ENCODE measurements at regions not wholly inside any gene's neighbourhood (a gene's known extent, or its start where the extent isn't known, plus 50 kb on each side); places are given as distances from the start of the nearest gene placed in this dataset.

GRCh38 chr10:90604636-90605035 is 253.2 kb downstream of the HTR7 start:
- intact Hi-C loops (cut with DNase I) = no loop called here
- Histone ChIP-seq H3K4me1 (no peaks in the 10 kb centered on the region), H3K36me3 (no peaks in the 10 kb centered on the region), H3K4me3 (no peak overlapping the region), H3K27ac (no peak overlapping the region), H3K9me3 (no peaks in the 10 kb centered on the region), H3K27me3 (no peaks in the 10 kb centered on the region)
- TF ChIP-seq POLR2A (IDR thresholded peaks at IDR 0.05) = no peak
- no peak for TF ChIP-seq POLR2AphosphoS5 (IDR thresholded peaks at IDR 0.05)
- no peak for TF ChIP-seq CTCF (IDR thresholded peaks at IDR 0.05)
- no peak for TF ChIP-seq EP300 (IDR thresholded peaks at IDR 0.05)
- no peak for DNase-seq

GRCh38 chr10:90605506-90605905 is 252.3 kb downstream of the HTR7 start:
- DNase-seq = no peak
- no peaks in the 10 kb centered on the region for H3K36me3 ChIP-seq
- no peak for TF ChIP-seq EP300 (IDR thresholded peaks at IDR 0.05)
- no peak for TF ChIP-seq POLR2A (IDR thresholded peaks at IDR 0.05)
- TF ChIP-seq POLR2AphosphoS5 (IDR thresholded peaks at IDR 0.05) = no peak
- no peak for TF ChIP-seq CTCF (IDR thresholded peaks at IDR 0.05)
- intact Hi-C loops (cut with DNase I) = no loop called here
- H3K4me1 ChIP-seq = no peaks in the 10 kb centered on the region
- 45 to 67% methylated on average over 3 of the region's 3 CpGs for WGBS, 2 donors
- no peak overlapping the region for H3K4me3 ChIP-seq
- no peak overlapping the region for H3K27ac ChIP-seq
- H3K9me3 ChIP-seq = no peaks in the 10 kb centered on the region
- no peaks in the 10 kb centered on the region for H3K27me3 ChIP-seq

GRCh38 chr10:90612276-90612675 is 245.6 kb downstream of the HTR7 start:
- Histone ChIP-seq H3K36me3 (no peaks in the 10 kb centered on the region), H3K9me3 (no peaks in the 10 kb centered on the region), H3K27me3 (no peaks in the 10 kb centered on the region), H3K27ac (no peak overlapping the region), H3K4me3 (no peak overlapping the region), H3K4me1 (no peaks in the 10 kb centered on the region)
- TF ChIP-seq EP300 (IDR thresholded peaks at IDR 0.05) = no peak
- no peak for TF ChIP-seq POLR2AphosphoS5 (IDR thresholded peaks at IDR 0.05)
- no peak for TF ChIP-seq CTCF (IDR thresholded peaks at IDR 0.05)
- no peak for TF ChIP-seq POLR2A (IDR thresholded peaks at IDR 0.05)
- intact Hi-C loops (cut with DNase I) = no loop called here
- 66 to 69% methylated on average over 3 of the region's 3 CpGs for WGBS, 2 donors
- no peak for DNase-seq

- Histone ChIP-seq H3K4me1 (no peaks in the 10 kb centered on the region), H3K27me3 (no peaks in the 10 kb centered on the region), H3K4me3 (no peak overlapping the region), H3K36me3 (no peaks in the 10 kb centered on the region), H3K27ac (no peak overlapping the region), H3K9me3 (no peaks in the 10 kb centered on the region)
- intact Hi-C loops (cut with DNase I) = no loop called here
- TF ChIP-seq POLR2AphosphoS5 (IDR thresholded peaks at IDR 0.05) (no peak), EP300 (IDR thresholded peaks at IDR 0.05) (no peak), CTCF (IDR thresholded peaks at IDR 0.05) (no peak), POLR2A (IDR thresholded peaks at IDR 0.05) (no peak)
- WGBS, 2 donors = 69 to 85% methylated on average over 1 of the region's 1 CpG
- no peak for DNase-seq
These were observed 243.2 kb downstream of the HTR7 start for GRCh38 chr10:90614631-90615030.

- Histone ChIP-seq H3K27me3 (no peaks in the 10 kb centered on the region), H3K4me3 (no peak overlapping the region), H3K27ac (no peak overlapping the region), H3K9me3 (no peaks in the 10 kb centered on the region), H3K4me1 (no peaks in the 10 kb centered on the region), H3K36me3 (no peaks in the 10 kb centered on the region)
- no peak for DNase-seq
- intact Hi-C loops (cut with DNase I) = no loop called here
- 29 to 31% methylated on average over 2 of the region's 2 CpGs for WGBS, 2 donors
- TF ChIP-seq POLR2A (IDR thresholded peaks at IDR 0.05) = no peak
- no peak for TF ChIP-seq POLR2AphosphoS5 (IDR thresholded peaks at IDR 0.05)
- TF ChIP-seq EP300 (IDR thresholded peaks at IDR 0.05) = no peak
- no peak for TF ChIP-seq CTCF (IDR thresholded peaks at IDR 0.05)
These were observed 236.3 kb downstream of the HTR7 start for GRCh38 chr10:90621577-90621976.

All from sigmoid colon (tissue), 6 donors.